HG02970 (cell line): ENCODE measurements at regions not wholly inside any gene's neighbourhood (a gene's known extent, or its start where the extent isn't known, plus 50 kb on each side); places are given as distances from the start of the nearest gene placed in this dataset.
"Not testable (repeated sequence)": the region's sequence is repeated elsewhere in the genome, so short reads cannot be mapped to it uniquely, and the experiment has no call there.

Source experiments
- ATAC-seq: cut with Tn5 transposase; IDR thresholded peaks from one replicate; pipeline ENCODE4 v1.9.1; 2021; ENCODE audit warnings: mild to moderate bottlenecking, moderate library complexity, moderate number of reproducible peaks; ENCODE audit not compliant: unreplicated experiment, low FRiP score

DNA sequence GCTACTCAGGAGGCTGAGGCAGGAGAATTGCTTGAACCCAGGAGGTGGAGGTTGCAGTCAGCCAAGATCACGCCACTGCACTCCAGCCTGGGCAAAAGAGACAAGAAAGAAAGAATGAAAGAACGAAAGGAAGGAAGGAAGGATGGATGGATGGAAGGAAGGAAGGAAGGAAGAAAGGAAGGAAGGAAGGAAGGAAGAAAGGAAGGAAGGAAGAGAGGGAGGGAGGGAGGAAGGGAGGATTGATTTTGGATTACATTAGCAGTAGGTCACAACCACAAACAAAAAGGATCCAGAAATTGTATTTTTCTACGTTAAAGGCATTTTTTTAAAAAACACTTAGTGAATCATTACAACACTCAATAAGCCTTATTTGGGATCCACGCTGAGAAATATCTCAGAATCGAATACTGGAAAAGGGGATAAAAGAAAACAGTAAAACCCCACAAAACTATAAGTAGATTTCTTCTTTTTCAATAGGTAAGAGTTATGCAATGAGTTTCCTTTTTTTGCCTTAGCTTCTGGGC lies 136.9 kb upstream of the FREM1 start:
- ATAC-seq: no peak

GRCh38 chr9:15033316-15033715 lies 123.1 kb upstream of the FREM1 start:
- no peak for ATAC-seq

GRCh38 chr9:15032860-15033259 lies 122.6 kb upstream of the FREM1 start:
- no peak for ATAC-seq

- no peak for ATAC-seq
Observed at GRCh38 chr9:15021146-15021545, 110.9 kb upstream of the FREM1 start.

GRCh38 chr9:15018096-15018637 lies 107.9 kb upstream of the FREM1 start:
- no peak for ATAC-seq

DNA sequence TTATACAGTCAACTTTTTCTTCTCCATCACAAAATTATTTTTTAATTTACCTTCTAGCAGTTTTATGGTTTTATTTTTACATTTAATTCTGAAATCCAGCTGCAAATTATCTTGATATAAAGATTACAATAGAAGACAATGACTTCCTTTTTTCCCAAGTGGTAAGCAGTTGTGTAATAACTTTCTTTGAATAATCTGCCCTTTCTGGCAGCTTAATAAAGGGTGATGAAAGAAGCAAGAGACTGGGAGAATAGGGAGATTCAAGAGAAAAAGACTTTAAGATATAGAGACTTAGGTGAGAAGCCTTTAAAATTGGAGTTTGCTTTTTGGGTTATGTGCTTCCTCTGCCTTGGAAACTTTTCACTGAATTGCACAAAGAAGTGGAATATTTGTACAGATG lies 100.4 kb upstream of the FREM1 start:
- no peak for ATAC-seq

DNA sequence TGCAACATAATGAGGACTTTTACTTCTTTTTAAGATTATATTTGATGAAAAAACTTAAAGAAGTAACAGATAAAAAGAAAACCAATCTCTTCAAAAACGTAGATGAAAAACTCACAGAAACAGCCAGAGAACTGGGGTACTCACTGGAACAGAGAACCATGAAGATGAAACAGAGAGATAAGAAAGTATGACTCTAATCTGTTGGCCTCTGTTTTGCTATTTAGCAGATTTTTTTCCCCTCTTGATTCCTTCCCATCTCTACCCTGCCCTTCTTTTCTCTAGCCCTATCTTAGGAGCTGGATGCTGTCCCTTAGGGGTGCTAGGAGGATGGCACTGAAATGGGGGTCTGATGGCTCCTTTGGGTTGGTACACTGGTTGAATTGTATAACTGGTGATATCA lies 97.5 kb upstream of the FREM1 start:
- no peak for ATAC-seq

DNA sequence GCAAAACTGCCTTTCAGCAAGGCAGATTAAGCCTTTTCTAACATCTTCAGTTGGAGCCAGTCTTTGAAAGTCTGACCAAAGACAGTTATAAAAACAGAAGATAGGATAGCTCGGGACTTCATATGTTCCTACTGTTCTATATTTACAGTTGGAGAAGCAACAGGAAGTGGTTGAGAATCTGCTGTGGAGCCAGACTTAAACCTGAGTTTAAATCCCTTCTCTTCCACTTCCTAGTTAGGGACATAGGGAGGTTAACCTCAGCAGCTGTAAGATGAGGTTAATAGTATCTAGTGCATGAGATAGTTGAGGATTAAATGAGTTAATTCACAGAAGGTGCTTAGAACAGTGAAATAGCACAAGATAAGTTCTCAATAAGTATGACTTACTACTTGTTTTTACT lies 84.5 kb upstream of the FREM1 start:
- ATAC-seq: no peak

DNA sequence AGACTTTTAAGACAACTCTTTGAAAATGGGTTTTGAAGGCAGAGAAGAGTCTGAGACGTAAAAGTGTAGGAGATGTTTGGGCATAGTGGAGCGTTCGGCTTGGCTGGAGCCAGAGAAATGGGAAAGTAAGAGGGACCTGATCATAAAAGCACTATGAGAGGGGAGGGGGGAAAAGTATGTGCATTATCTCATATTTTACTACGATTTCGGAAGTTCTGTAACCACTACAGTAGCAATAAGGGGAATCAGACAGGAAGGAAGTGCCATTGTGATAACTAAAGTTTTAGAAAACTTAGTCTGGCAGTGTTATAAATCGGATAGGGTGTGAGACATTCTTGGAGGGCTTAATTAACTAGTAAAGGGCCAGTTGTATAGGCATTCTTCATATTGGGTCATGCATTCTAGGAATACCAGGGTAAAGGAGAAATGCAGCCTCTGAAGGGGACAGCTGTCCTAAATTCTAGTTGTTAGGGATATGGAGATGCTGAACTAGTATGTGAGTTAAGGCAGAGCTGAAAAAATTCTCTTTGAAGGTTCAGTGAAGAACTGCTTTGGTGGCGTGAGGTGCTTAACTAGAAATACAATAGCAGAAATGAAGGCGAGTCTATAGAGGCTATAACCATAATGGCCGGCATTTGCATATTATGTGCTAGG lies 83.8 kb upstream of the FREM1 start:
- ATAC-seq: no peak

DNA sequence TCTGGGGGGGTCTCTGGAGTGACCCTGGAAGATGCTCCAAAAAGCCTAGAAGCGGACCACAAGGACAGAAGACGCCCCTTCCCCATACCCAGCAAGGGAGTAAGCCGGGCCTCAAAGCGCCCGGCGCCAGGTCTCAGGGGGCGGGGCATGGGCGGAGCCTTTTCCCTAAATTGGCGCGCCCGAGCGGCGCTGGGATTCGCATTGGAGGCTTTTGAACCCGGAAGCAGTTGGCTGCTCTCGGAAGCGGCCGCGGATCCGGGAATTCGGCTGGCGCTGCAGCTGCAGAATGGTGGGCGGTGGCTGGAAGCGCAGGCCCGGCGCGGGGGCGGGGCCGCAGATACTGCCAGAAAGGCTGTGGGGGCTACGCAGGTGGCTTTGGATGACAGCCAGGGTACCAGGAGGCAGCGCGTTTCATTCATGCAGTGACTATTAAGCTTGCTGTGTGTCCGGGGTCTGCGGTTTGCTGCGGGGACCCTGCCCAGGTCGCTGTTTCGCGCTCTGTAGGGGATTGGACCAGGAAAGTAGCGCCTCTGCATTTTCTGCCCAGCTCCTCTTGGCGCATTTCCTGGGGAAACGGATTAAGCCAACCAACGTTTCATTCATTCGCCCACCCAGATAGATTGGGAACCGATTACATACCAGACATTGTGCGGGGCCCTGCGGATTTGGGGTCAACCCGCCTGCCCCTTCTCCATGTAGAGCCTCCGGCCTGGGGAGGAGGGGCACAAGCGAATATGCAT lies 83.0 kb upstream of the FREM1 start:
- no peak for ATAC-seq

DNA sequence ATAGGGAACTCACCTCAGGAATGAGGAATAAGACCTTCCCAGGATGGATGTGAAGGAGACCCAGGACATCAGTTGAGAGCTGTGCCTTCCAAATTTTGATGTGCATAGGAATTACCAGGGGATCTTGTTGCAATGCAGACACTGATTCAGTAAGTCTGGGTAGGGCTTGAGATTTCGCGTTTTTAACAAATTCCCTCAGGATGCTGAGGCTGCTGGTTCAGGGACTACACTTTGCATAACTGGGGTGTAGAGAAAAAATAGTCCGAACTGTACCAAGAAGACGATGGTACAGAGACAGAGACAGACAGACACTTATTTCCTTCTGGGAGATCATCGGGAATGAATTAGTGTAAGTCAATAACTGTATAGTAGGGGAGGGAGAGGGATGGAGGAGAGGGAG lies 82.3 kb upstream of the FREM1 start:
- no peak for ATAC-seq

DNA sequence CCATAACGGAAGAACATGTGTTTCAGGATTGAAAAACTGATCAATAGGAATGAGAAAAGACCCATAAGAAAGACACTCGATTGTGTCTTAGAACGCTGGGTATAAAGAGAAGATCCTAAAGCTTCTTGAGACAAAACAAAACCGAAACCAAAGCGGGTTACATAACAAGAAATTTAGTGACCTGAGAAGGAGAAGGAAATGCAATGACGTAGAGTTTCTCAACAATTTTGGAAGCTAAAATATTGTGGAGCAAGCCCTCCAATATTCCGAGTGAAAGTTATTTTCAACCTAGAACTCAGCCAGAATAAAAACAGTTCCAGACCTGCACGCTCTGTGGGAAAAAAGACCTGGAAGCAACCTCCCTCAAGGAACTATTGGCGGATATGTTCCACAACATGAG lies 81.9 kb upstream of the FREM1 start:
- no peak for ATAC-seq

- ATAC-seq: not testable (repeated sequence)
Observed at GRCh38 chr9:14990647-14991046, 80.4 kb upstream of the FREM1 start.

- ATAC-seq: no peak
Observed at GRCh38 chr9:14989811-14990210, 79.6 kb upstream of the FREM1 start.

DNA sequence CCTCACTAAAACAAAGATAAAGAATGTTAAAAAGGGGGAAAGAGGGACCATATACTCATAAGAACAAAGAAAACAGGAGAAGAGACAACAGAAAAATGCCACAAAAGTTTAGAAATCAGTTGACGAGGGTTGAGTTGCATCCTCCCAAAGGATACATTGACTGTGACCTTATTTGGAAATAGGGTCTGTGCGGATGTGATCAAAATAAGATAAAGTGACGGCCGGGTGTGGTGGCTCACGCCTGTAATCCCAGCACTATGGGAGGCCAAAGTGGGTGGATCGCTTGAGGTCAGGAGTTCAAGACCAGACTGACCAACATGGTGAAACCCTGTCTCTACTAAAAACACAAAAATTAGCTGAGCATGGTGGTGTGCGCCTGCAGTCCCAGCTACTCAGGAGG lies 79.1 kb upstream of the FREM1 start:
- ATAC-seq: not testable (repeated sequence)

- no peak for ATAC-seq
Observed at GRCh38 chr9:14987858-14988257, 77.6 kb upstream of the FREM1 start.

- ATAC-seq: no peak
Observed at GRCh38 chr9:14985419-14985818, 75.2 kb upstream of the FREM1 start.

GRCh38 chr9:14983599-14983998 lies 73.4 kb upstream of the FREM1 start:
- ATAC-seq: no peak

DNA sequence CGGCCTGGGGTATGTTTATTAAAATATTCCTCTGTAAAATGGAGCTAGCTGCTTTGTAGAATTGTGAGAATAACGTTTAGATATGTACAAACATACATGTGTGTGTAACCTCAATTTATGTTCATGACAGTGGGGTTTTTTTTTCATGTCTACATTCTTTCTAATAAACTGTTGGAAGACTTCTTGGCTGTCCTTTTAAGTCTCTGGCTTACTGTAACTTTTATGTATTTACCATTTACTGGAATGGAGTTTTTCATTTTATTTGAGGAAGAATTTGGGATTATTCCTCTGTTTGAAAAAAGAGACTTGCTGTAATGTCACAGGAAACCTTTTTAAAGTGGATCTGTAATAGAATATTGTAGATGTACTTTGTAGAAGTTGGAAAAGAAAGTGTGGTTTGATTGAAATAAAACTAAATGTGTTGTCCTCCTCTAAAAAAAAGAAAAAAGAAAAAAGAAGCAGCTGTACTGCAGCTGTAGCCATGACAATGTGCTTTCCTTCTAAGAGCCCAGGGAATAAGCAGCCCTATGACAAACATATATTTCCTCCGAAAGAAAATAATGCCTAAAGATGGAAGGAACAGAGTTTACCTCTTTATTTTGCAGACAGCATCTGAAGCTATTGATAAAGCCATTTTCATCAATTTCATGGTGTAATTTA lies 71.2 kb upstream of the FREM1 start:
- no peak for ATAC-seq

DNA sequence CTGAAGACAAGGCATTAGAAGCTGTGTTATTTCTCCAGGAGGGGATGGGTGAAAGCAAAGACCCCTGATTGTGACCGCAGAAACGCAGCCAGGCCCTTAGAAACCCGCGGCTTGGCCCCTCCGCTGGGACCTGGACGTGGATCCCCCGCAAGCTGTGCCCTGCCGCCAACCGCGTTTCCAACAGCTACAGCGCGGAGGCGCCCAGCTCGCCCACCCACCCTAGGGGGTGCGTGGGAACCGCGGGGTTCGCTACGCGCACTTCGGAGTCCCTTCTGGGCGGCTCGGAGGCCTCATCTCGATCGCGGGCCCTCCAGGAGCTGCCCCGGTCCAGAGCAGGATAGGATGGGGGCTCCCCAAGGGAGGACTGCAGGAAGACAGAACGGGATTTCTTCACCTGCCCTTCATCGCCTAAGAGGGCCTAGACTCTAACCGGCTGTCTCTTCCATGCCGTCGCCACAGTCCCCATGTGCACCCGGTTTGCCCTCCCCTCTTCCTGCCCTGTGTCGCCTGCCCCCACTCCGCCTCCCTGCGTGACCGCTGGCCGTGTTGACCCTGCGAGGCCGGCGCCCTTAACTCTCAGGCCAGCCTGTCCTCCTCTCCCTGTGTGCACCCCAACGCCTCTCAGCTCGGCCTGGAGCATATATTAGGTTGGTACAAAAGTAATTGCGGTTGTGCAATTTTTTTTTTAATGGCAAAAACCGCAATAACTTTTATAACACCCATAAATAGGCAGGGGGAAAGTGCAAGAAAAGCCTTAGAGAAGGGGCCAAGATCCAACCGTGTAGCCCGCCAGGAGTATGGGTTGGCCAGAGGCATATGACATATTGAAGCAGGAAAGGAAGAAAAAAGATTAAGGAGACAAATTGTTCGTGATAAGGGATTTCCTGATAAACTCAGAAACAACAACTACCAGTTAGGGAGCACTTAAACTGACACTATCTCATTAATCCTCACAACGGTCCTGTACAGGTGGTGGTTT lies 68.1 kb upstream of the FREM1 start:
- no peak for ATAC-seq
